ENCODE measurements at regions not wholly inside any gene's neighbourhood (a gene's known extent, or its start where the extent isn't known, plus 50 kb on each side); places are given as distances from the start of the nearest gene placed in this dataset.
"Not testable (repeated sequence)": the region's sequence is repeated elsewhere in the genome, so short reads cannot be mapped to it uniquely, and the experiment has no call there.

DNA sequence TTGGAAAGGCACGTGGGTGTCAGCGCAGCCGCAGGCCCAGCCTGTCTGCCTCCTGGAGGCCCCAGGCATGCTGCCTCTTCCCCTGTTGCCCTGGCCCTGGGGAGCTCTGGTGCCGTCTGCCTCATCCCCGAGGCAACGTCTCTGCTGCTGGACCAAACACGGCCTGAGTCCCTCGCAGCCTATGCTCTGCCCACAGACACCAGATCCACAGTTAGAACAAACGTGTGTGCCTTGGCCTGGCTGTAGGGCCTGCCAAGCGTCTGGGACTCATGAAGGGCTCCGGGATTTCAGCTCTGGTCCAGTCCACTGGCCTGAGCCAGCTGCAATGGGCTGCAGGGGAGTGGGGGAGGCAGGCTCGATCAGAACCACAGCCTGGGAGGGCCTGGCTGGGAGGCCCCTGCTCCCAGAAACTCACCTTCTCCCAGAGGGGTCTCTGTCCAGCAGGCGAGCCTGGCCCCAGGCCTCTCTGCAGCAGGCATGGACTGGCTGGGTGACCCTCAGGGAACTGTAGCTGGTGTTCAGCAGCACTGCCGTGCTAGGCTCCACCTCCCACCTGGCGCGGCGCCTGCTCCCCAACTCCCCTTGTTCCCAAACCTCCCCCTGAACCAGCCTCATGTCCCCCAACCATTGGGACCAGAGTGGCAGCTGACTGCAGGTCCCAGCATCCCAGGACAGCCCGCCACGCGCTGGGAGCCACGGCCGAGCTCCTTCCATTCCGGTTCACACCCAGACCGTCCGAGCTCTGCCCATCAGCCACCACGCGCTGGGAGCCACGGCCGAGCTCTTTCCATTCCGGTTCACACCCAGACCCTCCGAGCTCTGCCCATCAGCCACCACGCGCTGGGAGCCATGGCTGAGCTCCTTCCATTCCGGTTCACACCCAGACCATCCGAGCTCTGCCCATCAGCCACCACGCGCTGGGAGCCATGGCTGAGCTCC, 197.0 kb downstream of the DLL1 start:
- no peak for DNase-seq

DNA sequence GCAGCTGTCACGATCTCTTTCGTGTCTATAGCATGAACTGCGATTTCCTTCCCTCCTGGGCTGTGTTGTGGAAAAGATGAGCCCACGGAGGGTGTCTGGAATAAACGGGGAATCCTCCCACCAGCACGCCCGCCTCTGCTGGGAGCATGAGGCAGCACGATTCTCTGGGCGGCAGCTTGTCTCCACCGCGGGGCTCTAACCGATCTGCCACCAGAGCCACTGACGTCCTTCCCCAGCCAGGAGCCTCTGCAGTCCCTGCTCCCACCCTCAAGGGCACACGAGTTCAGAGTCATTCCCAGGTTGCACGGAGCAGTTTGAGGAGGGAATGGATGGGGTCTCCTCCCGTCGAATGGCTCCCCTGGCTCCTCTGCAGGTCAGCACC, 197.6 kb downstream of the DLL1 start:
- no peak for DNase-seq

DNA sequence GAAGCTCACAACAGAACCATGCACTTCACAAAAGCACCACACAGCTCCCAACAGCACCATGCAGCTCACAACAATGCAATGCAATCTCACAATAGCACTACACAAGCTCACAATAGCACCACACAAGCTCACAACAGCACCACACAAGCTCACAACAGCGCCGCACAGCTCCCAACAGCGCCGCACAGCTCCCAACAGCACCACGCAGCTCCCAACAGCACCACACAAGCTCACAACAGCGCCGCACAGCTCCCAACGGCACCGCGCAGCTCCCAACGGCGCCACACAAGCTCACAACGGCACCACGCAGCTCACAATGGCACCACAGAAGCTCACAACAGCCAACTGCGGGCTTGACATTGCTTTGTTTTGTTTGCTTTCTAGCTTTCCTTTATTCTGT, 198.1 kb downstream of the DLL1 start:
- DNase-seq = no peak

DNA sequence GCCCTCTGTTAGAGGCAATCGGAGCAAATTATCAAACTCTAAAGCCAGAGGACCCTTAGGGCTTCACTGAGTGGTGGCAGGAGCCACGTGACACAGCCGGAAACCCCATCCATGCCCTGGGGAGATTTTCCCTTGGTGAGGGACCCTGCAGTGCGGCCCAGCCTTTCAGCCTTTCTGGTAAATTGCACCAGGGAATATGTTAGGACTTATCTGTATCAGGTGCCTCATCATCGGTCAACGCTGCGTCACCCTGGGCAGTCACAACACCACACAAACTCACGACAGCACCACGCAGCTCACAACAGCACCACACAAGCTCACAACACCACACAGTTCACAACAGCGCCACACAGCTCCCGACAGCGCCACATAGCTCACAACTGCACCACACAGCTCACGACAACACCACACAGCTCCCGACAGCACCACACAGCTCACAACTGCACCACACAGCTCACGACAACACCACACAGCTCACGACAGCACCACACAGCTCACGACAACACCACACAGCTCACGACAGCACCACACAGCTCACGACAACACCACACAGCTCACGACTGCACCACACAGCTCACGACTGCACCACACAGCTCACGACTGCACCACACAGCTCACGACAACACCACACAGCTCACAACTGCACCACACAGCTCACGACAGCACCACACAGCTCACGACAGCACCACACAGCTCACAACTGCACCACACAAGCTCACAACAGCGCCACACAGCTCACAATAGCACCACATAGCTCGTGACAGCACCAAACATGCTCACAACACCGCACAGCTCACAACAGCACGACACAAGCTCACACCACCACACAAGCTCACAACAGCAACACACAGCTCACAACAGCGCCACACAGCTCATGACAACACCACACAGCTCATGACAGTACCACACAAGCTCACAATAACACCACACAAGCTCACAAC, 199.0 kb downstream of the DLL1 start:
- no peak for DNase-seq

DNA sequence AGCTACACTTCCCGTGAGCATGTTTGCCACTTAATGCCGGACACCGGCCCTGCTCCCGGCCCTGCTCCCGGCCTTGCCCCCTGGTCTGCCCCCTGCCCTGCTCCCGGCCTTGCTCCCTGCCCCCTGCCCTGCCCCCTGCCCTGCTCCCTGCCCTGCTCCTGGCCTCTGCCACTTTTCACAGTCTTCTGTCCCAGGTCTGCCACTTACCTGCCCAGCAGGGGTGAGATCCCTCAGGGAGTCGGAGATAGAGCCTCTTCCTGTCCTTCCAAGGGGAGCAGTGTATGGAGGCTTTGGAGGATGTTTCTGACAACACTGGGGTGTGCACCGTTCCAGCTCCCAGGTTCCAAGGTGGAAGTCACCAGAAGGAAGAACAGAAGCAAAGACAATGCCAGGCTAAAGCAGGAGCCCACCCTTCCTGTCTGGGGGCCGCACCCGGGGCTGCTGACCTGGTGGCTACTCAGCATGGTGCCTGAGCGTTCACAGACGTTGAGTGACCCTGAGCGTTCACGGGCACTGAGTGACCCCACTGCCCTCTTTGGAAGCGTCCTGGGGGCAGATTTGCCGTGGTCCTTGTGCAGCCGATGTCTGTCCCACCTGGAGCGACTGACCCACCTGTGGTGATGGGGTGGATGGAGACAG, 199.8 kb downstream of the DLL1 start:
- DNase-seq = no peak

DNA sequence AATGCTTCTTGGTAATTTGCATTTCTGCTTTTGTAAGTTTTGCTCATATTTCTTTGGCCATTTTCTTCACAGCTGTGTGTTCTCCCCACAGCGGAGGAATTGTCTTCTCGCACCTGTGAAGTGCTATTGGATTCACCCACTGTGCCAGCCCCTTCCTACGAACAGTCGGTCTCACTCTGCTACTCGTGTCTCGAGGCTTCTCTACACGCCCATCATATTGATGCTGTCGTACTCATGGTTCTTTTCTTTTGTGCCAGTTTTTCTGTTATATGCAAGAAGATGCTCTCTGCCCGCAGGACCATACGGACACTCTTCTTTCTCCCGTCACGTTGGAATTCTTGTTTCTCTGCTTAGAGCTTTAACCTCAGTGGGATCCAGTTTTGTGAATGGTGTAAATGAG, 200.3 kb downstream of the DLL1 start:
- no peak for DNase-seq

DNA sequence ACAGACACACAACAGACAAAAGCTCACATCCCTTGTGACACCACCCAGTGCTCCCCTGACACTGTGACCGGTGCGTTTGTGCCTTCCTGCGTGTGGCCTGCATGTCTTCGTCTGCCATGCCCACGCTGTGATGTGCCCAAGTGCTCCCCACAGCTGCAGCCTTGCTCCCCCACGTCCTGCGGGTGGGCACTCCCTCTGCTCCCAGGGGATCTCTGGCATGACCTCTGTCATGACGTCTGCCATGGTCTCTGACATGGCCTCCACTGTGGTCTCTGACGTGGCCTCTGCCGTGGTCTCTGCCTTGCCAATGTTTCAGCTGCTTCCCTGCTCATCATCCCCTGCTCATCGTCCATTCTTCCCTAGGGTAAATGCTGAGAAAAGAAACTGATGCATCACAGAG, 200.9 kb downstream of the DLL1 start:
- no peak for DNase-seq

DNA sequence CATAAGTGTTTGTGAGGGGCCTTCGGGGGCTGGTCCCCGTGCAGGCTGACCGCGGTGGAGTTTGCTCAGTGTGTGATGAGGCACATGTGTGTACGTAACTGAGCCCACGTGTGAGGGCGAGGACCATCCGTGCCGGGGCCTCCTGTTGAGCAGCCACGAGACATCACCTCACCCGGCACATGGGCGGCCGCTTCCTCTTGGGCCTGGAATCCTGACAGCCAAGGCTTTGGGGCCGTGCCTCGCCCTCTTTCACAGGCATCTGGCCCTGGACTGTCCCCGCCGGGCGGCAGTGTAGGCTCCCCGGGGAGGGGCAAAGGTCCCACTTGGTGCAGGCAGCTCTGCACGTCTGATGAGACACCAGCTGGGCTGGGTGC, 202.3 kb downstream of the DLL1 start:
- no peak for DNase-seq

DNA sequence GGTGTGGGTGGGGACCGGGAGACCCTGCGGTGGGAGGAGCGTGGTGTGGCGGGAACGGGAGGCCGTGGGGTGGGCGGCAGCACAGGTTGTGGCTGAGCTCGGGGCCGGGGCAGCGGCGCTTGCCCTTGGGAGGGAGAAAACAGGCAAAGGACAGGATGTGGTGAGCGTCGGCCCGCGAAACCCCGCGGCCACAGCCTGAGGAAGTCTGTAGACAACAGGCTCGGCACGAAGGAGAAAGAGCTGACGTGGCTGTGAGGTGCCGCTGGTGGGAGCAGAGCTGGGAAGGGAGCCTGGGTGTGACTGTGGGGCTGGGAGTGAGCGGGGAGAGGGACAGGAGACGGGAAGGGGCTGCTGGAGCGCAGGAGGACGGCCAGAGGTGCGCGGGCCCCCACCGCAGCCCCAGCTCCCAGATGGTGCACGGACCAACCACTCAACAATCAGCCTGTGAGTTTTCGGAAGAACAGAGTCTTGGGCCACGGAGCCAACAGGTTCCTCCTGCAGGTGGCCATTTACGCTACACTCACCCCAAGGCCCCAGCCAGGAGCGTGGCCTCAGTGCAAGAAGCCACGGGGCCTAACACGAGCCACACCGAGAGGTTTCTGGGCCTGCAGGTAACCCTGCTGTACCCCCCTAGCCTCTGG, 202.8 kb downstream of the DLL1 start:
- no peak for DNase-seq

DNA sequence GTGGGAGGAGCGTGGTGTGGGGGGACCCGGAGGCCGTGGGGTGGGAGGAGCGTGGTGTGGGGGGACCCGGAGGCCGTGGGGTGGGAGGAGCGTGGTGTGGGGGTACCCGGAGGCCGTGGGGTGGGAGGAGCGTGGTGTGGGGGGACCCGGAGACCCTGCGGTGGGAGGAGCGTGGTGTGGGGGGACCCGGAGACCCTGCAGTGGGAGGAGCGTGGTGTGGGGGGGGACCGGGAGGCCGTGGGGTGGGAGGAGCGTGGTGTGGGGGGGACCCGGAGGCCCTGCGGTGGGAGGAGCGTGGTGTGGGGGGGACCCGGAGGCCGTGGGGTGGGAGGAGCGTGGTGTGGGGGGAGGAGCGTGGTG, 203.5 kb downstream of the DLL1 start:
- DNase-seq = not testable (repeated sequence)

DNA sequence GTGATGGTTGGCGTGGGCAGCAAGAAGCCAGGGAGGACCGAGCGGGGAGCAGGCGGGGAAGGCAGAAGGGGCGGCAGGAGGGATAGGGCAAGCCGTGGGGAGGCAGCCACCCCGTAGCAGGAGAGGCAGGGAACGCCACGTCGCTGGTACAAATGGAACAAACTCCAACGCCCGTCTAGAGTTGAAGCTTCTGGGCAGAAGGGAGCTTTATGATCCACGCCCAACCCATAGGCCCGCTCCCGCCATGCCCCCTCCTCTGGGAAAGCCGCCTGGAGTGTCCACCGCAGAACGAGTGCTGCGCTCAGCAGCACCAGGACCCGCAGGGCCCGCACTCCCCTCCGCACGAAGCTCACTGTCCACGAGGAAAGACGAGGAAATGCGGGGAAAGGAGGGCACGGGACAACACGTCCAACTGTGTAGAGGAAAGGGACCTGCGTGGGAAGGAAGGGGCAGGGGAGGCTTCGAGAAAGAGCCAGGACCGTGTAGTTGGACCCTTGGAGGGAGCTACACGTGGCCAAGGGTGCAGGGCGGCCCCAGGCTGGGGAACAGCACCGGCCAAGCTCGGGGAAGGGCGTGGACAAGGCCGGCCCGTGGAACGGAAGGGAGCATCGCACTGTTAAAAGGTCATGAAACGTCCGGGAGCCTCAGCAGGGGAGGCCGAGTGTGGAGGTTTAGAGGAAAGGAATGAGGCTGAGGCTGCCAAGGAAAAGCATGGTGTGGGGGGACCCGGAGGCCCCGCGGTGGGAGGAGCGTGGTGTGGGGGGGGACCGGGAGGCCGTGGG, 204.0 kb downstream of the DLL1 start:
- DNase-seq = no peak

DNA sequence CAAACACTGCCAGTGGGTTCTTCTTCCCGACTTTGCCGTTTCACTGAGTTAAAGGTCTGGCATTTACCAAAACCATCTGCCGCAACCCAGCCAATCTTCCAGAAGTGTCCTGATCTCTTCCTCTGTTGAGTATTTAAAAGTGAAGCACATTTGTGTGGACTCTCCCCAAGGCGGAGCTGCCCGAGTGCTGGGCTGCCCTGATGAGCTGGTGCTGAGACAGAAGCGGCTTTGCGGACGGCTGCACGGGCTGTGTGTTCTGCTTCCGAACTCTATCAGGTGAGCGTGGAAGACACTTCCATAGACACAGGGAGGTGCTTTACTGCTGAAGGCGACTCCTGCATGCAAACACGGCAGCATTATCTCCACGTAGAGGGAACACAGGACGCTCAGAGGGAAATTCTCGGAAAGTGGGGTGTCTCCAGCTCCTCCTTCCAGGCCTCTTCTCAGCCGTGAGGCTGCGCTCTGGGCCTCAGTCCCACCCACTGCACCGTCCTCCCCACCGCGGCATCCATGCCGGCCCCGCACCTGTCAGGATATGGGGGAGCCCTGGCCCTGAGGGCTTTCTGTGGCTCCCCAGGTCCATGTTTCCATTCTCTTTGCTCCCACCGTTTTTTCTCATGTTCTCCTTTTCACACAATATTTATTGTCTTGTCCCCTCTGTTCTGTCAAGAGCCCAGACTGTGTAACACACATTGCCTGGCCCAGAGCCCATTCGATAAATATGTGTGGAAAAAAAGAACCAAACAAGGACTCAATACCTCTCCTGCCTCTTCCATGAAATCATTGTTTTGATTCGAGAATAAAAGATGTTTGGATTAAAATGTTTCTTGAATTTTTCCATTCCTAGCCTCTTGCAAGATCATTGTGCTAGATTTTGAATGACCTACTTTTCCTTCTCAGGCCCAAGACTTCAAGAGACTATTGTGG, 205.1 kb downstream of the DLL1 start:
- no peak for DNase-seq

DNA sequence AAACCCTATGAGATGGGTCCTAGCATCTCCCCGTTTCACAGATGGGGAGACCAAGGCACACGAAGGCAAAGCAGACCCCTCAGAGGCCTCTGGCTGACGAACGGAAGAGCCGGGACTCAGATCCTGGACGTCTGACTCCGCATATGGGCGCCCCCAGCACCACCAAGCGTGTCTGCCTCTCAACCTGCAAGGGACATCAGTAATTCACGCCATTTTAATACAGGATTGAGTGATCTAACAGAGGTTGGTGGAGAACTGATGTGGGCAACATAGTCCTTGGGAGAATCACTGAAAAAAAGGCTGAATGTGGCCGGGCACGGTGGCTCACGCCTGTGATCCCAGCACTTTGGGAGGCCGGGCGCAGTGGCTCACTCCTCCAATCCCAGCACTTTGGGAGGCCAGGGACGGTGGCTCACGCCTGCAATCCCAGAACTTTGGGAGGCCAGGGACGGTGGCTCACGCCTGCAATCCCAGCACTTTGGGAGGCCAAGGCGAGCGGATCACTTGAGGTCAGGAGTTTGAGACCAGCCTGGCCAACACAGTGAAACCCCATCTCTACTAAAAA, 206.6 kb downstream of the DLL1 start:
- no peak for DNase-seq

DNA sequence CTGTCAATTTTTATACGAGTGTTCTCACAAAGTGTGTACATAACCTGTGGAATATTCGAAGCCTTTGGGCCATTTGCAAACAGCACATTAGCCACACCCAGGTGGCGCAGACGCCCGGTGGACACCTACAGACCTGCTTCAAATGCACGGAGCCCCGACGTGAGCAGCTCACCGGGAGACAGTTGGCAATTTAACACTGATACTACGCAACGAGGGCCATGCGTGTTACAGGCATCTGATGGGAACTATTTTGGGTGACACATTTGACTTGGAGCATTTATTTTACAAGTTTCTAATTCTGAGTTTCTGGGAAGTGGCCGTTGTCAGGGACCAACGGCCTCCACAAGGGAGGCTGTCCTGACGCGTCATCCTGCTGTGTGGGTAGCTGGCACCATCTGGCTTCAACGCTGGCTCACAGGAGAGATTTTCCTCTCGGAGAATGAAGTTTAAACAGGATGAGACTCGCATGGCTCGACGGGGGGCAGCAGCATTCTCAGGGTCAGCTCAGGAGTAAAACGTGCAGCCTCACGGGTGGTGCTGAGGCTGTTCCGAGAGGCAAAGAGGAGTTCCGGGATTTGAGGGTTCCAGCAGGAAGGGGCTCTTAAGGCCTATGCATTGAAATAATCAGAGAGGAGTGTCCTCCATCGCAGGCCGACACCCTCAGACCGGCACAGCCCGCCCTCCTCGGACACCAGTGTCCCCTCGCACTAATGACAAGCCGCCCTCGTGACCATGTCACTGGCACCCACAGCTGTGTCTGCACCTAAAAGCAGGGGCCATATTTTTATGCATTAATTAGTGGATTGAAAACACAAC, 207.4 kb downstream of the DLL1 start:
- DNase-seq = no peak

DNA sequence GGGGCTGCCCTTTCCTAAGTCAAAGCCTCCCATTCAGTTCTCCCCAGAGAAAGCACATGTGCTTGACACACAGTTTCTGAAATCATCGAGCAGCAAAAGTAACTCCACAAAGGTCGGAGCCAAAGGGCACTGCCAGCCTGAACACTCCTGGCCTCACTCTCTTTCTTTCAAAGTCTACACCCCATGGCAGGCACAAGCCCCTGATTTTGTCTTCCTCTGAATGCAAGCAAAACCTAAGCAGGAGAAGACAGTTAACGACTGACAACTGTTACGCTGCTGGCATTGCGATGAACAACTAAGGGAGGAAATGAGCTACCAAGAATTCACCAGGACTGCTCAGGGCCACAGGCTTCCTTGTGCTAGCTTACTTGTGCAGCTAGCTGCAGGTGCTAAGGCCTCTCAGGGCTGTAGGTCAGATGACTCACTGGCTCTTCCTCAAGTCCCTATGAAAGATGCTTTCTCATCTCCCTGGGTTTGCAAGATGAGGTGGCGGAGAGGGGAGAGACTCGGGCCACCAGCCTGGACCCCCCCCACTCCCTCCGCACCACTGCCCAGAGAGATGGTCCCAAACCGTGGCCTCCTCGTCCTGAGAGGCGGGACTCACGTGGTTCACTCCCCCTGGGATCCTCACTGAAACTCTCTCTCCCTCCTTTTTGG, 208.2 kb downstream of the DLL1 start:
- DNase-seq = no peak

DNA sequence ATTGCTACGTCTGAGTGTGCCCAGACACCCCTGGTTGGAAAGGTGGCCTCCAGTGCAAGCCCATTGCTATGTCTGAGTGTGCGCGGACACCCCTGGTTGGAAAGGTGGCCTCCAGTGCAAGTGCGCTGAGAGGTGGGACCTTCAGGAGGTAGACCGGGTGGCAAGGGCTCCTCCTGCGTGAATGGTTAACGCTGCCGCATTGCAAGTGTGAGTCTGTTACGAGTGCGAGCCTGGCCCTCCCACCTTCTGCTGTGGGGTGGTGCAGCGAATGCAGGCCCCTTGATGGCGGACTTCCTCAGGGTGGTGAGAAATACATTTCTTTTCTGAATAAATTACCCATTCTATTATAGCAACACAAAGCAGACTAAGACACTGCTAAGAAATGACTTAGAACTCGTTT, 208.8 kb downstream of the DLL1 start:
- DNase-seq = no peak

DNA sequence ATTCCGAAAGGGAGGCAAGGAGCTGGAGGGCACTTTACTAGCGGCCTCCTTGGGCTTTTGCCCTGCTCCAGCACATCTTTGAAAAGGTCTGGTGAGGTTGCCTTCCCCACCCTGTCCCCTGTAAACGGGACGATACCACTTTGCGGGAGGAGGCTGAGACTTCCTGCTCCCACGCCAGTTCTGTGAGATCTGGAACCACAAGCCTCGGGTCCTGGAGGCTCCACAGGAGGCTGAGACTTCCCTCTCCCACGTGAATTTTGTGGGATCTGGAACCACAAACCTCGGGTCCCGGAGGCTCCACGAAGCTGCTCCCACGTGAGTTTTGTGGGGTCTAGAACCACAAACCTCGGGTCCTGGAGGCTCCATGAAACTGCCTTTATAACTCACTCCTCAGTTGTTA, 209.3 kb downstream of the DLL1 start:
- no peak for DNase-seq

DNA sequence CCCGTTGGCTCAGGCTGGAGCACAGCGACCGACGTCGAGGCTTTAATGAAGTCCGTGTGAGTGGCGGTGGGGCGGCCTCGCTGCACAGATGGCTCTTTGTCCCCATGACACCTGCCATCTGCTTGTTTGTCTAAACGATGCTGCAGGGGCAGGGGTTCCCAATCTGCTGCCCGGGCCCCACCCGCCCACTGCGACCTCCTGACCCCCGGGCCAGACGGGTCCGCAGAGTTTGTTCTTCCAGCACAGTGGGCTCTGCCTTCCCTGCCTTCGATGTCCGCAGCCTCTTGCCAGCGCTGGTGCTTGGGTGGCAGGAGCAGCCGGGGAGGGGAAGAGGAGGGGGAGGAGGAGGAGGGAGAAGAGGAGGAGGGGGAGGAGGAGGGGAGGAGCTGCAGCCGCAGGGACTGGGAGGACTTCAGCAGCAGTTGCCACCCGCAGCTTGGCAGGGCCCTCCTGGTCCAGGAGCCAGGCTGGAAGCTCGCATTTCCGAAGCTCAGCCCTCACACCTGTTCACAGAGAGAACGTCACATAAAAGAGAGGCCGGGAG, 210.0 kb downstream of the DLL1 start:
- no peak for DNase-seq

Data from hematopoietic multipotent progenitor cell treated with erythropoietin and hydrocortisone succinate and interleukin-3 and kit ligand, for 8 days (in vitro differentiated cells).